Activated T-cell treated with anti-CD3 and anti-CD28 coated beads, Interleukin-2, amount 50 U/mL, for 24 hours (primary cell): ENCODE measurements at regions not wholly inside any gene's neighbourhood (a gene's known extent, or its start where the extent isn't known, plus 50 kb on each side); places are given as distances from the start of the nearest gene placed in this dataset.
"Not testable (repeated sequence)": the region's sequence is repeated elsewhere in the genome, so short reads cannot be mapped to it uniquely, and the experiment has no call there.

Experiments used
- DNase-seq: peaks from one replicate; pipeline ENCODE4 v3.0.0-alpha.2; 2020
- H3K27ac Mint-ChIP-seq: 2 replicates; pipeline ENCODE4 v1.8.0; 2020; ENCODE audit warnings: mild to moderate bottlenecking, mixed read lengths
- H3K27me3 Mint-ChIP-seq: 2 replicates; pipeline ENCODE4 v1.8.0; 2020; ENCODE audit warnings: mixed read lengths
- H3K36me3 Mint-ChIP-seq: 2 replicates; pipeline ENCODE4 v1.8.0; 2020; ENCODE audit warnings: low read depth, mixed read lengths
- H3K4me1 Mint-ChIP-seq: 2 replicates; pipeline ENCODE4 v1.8.0; 2020; ENCODE audit warnings: low read depth, mixed read lengths
- H3K4me3 Mint-ChIP-seq: 2 replicates; pipeline ENCODE4 v1.8.0; 2020; ENCODE audit warnings: mild to moderate bottlenecking, moderate library complexity, mixed read lengths
- H3K9me3 Mint-ChIP-seq: 2 replicates; pipeline ENCODE4 v1.8.0; 2020; ENCODE audit warnings: mixed read lengths

DNA sequence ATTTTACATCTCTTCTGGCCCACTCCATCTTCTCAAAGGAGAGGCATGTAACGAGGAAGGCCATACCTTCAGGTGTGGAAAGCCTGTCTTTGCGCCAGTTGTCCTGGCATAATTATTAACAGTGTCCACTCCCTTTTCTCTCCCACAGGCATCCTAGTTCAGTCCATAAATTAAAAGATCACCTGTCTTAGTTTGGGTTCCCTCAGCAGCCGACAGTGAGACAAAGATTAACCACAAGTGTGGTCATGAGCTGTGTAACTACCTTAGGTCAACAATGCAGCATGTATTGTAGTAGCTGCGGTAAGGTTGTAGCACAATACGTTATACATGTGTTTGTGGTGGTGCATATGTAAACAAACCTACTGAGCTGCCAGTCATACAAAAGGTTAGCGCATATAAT lies 103.3 kb upstream of the GALNT15 start:
- no peaks in the 10 kb centered on the region for H3K9me3 Mint-ChIP-seq
- no peak for DNase-seq
- no peak overlapping the region for H3K27ac Mint-ChIP-seq
- H3K4me1 Mint-ChIP-seq: no peaks in the 10 kb centered on the region
- H3K4me3 Mint-ChIP-seq: no peak overlapping the region
- no peaks in the 10 kb centered on the region for H3K27me3 Mint-ChIP-seq
- H3K36me3 Mint-ChIP-seq: no peaks in the 10 kb centered on the region

DNA sequence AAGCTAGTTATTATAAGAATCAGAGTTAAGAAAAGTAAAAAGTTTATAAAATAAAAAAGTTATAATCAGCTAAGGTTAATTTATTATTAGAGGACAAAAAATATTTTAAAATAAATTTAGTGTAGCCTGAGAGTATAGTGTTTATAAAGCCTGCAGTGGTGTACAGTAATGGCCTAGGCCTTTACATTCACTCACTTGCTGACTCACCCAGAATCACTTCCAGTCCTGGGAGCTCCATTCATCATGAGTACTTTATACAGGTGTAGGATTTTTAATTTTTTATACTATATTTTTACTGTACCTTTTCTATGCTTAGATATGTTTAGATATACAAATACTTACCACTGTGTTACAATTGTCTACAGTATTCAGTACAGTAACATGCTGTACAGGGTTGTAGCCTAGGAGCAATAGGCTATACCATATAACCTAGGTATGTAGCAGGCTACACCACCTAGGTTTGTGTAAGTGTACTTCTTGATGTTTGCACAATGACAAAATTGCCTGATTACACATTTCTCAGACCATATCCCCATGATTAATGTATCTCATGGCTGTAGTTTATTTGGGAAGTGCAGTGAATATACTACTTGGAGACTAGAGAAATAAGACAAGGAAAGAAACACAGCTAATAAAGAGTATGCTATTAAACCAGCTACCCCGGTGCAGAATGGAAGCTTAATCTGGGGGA lies 101.9 kb upstream of the GALNT15 start:
- no peak for DNase-seq
- Mint-ChIP-seq H3K9me3 (peaks cover 10% of the 10 kb centered on the region), H3K4me3 (no peak overlapping the region), H3K27ac (no peak overlapping the region), H3K27me3 (peaks cover 3% of the 10 kb centered on the region), H3K36me3 (no peaks in the 10 kb centered on the region), H3K4me1 (no peaks in the 10 kb centered on the region)

DNA sequence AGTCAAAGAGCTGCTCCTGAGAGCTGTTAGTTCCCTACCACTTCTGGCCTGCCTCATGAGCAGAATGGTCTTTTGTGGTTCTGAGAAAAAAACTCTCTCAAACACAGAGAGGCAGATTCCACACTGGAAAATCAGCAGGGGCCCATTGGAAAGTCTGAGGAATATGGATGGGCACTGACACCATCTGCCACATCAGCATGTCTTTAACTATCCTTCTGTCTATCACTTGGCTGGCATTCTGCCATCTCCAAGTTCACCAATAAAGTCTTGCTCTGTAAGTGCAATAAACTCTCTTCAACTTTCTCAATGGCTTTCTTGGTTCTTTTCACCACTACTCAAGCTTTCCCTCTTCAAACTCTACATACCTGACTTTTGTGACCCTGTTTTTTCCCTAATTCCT lies 101.3 kb upstream of the GALNT15 start:
- no peak for DNase-seq
- Mint-ChIP-seq H3K4me1 (no peaks in the 10 kb centered on the region), H3K4me3 (no peak overlapping the region), H3K27ac (no peak overlapping the region), H3K36me3 (no peaks in the 10 kb centered on the region), H3K9me3 (peaks cover 11% of the 10 kb centered on the region), H3K27me3 (peaks cover 6% of the 10 kb centered on the region)

DNA sequence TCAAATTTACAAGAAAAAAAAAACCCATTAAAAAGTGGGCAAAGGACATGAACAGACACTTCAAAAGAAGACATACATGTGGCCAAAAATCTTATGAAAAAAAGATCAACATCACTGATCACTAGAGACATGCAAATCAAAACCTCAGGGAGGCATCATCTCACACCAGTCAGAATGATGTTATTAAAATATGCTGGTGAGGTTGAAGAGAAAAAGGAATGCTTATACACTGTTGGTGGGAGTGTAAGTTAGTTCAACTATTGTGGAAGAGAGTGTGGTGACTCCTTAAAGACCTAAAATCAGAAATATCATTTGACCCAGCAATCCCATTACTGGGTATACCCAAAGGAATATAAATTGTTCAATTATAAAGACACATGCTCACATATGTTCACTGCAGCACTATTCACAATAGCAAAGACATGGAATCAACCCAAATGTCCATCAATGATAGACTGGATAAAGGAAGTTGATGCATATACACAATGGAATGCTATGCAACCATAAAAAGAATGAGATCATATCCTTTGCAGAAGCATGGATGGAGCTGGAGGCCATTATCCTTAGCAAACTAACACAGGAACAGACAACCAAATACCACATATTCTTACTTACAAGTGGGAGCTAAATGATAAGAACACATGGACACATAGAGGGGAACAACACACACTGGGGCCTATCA lies 100.3 kb upstream of the GALNT15 start:
- H3K36me3 Mint-ChIP-seq, H3K4me1 Mint-ChIP-seq, H3K27me3 Mint-ChIP-seq, DNase-seq, H3K4me3 Mint-ChIP-seq, H3K27ac Mint-ChIP-seq: not testable (repeated sequence)
- peaks cover 11% of the 10 kb centered on the region for H3K9me3 Mint-ChIP-seq

DNA sequence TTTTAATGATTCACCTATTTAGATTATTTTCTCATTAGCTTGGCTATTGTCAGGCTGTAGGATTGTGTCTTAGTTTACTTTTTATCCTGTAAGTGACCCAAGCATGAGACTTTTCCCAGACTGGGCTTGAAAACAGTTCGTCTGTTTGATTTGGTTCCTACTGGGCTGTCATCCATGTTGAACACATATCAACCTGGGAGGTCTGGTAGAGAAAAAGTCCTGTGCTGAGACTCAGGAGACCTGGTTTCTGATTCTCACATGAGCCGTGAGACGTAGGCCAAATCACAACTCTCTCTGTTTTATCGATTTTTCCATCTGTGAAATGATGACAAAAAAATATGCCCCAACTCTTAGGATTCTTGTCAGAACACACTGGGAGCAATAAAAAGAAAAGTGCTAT lies 98.8 kb upstream of the GALNT15 start:
- Mint-ChIP-seq H3K4me3 (no peak overlapping the region), H3K36me3 (no peaks in the 10 kb centered on the region), H3K4me1 (no peaks in the 10 kb centered on the region), H3K27me3 (peaks cover 9% of the 10 kb centered on the region), H3K9me3 (peaks cover 14% of the 10 kb centered on the region), H3K27ac (no peak overlapping the region)
- no peak for DNase-seq

DNA sequence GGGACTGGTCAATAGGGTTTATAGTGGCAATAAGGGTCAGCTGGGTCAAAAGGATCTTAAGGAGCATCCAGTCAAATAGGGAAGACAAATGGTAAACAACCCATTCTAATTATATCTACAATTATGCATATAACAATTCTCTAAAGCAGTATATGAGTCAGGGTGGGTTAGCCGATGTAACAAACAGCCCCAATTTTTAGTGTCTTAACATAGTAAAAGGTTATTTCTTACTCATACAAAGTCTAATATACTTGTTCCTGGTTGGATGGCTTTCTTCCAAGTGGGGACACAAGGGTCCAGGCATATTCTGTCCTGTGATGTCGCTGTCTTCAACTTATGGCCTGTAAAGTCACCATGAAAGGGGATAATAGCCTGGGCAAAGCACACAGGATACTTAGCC lies 97.9 kb upstream of the GALNT15 start:
- no peaks in the 10 kb centered on the region for H3K4me1 Mint-ChIP-seq
- H3K9me3 Mint-ChIP-seq: peaks cover 21% of the 10 kb centered on the region
- H3K36me3 Mint-ChIP-seq: no peaks in the 10 kb centered on the region
- DNase-seq: no peak
- H3K27ac Mint-ChIP-seq: no peak overlapping the region
- H3K27me3 Mint-ChIP-seq: peaks cover 11% of the 10 kb centered on the region
- H3K4me3 Mint-ChIP-seq: no peak overlapping the region

DNA sequence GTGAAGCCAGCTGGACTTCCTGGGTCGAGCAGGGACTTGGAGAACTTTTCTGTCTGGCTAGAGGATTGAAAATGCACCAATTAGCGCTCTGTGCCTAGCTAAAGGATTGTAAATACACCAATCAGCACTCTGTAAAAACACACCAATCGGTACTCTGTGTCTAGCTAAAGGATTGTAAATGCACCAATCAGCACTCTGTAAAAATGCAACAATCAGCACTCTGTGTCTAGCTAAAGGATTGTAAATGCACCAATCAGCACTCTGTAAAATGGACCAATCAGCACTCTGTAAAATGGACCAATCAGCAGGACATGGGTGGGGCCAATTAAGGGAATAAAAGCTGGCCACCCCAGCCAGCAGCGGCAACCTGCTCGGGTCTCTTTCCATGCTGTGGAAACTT lies 97.3 kb upstream of the GALNT15 start:
- not testable (repeated sequence) for DNase-seq, H3K27ac Mint-ChIP-seq, H3K36me3 Mint-ChIP-seq, H3K4me1 Mint-ChIP-seq, H3K4me3 Mint-ChIP-seq
- Mint-ChIP-seq H3K9me3 (peaks cover 25% of the 10 kb centered on the region), H3K27me3 (peaks cover 11% of the 10 kb centered on the region)

DNA sequence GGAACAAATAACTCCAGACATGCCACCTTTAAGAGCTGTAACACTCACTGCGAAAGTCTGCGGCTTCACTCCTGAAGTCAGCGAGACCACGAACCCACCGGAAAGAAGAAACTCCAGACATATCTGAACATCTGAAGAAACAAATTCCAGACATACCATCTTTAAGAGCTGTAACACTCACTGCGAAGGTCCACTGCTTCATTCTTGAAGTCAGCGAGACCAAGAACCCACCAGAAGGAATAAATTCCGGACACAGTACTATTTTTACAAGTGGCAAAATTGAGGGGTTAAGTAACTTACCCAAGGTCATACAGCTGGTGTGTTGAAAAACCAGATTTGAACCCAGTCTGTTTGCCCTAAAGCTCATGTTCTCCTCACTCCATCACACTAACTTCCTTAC lies 96.8 kb upstream of the GALNT15 start:
- not testable (repeated sequence) for H3K4me1 Mint-ChIP-seq, DNase-seq, H3K27ac Mint-ChIP-seq, H3K36me3 Mint-ChIP-seq, H3K4me3 Mint-ChIP-seq
- H3K27me3 Mint-ChIP-seq: peaks cover 11% of the 10 kb centered on the region
- H3K9me3 Mint-ChIP-seq: peaks cover 28% of the 10 kb centered on the region

DNA sequence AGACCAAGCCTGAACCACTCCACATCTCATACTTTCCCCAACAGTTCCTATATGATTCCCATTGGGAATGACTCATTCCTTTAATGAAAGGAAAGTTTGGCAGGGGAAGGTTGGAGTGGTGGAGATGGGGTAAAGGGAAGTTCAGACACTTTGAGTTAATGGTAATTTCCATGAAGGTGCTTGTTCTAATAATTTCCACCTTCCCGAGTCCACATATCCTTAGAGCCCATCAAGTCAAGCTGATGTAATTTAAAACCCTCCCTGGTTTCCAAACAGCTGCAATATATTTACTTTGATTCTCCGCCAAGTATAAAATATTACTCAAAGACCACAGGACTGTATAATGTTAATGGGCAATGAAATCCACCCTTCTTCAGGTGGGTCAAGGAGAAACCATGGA lies 95.0 kb upstream of the GALNT15 start:
- peaks cover 33% of the 10 kb centered on the region for H3K9me3 Mint-ChIP-seq
- no peaks in the 10 kb centered on the region for H3K36me3 Mint-ChIP-seq
- H3K4me1 Mint-ChIP-seq: no peaks in the 10 kb centered on the region
- peaks cover 11% of the 10 kb centered on the region for H3K27me3 Mint-ChIP-seq
- DNase-seq: no peak
- no peak overlapping the region for H3K27ac Mint-ChIP-seq
- H3K4me3 Mint-ChIP-seq: no peak overlapping the region

DNA sequence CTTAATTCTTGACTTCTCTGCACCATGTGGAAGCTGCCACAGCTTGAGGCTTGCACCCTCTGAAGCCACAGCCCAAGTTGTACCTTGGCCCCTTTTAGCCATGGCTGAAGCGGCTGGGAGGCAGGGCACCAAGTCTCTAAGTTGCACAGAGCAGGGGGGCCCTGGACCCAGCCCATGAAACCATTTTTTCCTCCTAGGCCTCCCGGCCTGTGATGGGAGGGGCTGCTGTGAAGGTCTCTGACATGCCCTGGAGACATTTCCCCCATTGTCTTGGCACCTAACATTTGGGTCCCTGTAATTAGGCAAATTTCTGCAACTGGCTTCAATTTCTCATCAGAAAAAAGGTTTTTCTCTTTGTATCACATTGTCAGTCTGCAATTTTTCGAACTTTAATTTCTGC lies 92.8 kb upstream of the GALNT15 start:
- no peaks in the 10 kb centered on the region for H3K4me1 Mint-ChIP-seq
- DNase-seq: no peak
- peaks cover 15% of the 10 kb centered on the region for H3K27me3 Mint-ChIP-seq
- no peak overlapping the region for H3K4me3 Mint-ChIP-seq
- peaks cover 30% of the 10 kb centered on the region for H3K9me3 Mint-ChIP-seq
- H3K27ac Mint-ChIP-seq: no peak overlapping the region
- no peaks in the 10 kb centered on the region for H3K36me3 Mint-ChIP-seq

DNA sequence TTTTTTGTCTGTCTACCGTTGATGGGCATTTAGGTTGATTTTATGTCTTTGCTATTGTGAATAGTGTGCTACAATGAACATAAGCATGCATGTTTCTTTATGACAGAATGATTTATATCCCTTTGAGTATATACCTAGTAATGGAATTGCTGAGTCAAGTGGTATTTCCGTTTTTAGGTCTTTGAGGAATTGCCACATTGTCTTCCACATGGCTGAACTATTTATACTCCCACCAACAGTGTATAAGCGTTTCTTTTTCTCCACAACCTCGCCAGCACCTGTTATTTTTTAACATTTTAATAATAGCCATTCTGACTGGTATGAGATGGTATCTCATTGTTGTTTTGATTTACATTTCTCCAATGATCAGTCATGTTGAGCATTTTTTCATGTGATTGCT lies 89.6 kb upstream of the GALNT15 start:
- Mint-ChIP-seq H3K4me3 (no peak overlapping the region), H3K36me3 (no peaks in the 10 kb centered on the region), H3K4me1 (no peaks in the 10 kb centered on the region), H3K27ac (no peak overlapping the region), H3K27me3 (peaks cover 8% of the 10 kb centered on the region), H3K9me3 (peaks cover 21% of the 10 kb centered on the region)
- DNase-seq: no peak

DNA sequence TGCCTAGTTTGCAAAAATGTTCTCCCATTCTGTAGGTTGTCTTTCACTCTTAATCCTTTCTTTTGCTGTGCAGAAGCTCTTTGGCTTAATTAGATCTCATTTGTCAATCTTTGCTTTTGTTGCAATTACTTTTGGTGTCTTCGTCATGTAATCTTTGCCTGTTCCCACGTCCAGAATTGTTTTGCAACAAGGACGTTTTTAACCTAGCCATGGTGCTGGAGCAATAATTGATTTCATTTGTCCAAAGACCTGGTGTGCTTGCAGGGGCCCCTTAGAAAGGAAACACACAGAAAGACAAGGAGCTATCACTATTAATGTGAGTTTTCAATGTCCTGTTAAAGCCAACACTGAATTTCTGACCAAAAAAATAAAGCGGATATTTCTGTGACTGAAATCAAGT lies 89.1 kb upstream of the GALNT15 start:
- DNase-seq: no peak
- Mint-ChIP-seq H3K27me3 (peaks cover 8% of the 10 kb centered on the region), H3K36me3 (no peaks in the 10 kb centered on the region), H3K4me1 (no peaks in the 10 kb centered on the region), H3K9me3 (peaks cover 21% of the 10 kb centered on the region), H3K27ac (no peak overlapping the region), H3K4me3 (no peak overlapping the region)

DNA sequence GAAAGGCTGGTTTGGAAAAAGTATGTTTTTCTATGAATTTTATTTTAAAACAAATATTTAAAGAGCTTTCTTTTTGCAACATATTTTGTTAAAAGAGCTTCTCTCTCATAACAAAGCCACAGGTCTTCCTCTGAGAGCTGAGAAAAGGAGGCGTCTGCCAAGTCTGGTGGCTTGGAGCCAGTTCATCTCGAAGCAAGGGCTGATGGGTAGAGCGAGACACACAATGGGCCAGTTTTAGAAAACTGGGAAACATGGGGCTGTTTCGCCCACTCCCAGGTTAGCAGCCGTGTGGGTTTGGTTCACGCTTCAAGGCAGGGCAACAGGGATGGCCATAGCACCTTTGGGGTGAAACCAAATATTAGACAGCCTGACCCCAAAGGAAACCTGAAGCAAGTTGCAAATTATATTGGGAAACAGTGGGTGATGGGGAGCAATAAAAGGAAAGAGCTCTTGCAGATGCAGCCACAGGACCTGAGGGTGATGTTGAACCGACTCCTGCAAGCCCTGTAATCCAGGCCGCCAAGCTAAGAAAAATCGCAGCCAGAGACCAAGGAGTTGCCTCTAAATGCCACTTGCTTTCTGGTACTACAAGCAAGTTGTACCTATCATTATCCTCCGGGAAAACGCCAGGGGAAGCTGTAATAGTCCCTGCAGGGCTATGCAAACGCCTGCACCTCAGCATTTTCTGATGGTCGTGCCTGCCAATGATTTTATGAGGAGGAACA lies 88.4 kb upstream of the GALNT15 start:
- no peaks in the 10 kb centered on the region for H3K36me3 Mint-ChIP-seq
- H3K4me3 Mint-ChIP-seq: no peak overlapping the region
- DNase-seq: no peak
- H3K27ac Mint-ChIP-seq: no peak overlapping the region
- H3K9me3 Mint-ChIP-seq: peaks cover 14% of the 10 kb centered on the region
- peaks cover 4% of the 10 kb centered on the region for H3K27me3 Mint-ChIP-seq
- H3K4me1 Mint-ChIP-seq: no peaks in the 10 kb centered on the region

DNA sequence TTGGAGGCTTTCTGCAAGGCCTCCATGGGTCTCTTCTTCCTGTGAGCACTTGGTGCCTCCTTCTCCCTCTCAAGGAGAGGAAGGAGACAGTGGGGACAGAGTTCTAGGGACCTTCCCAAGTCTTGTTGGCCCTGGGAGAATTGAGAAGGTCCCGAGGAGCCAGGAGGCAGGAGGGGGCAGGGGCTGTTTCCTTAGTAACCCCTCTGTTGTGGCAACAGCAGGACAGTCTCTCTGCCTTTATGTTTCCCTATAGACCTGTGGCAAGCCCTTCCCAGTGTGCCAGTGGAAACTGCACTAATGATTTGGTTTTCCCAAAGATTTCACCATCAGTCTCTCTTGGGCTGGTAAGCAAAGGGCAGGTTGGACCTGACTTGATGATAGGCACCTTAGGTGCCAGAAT lies 87.8 kb upstream of the GALNT15 start:
- DNase-seq: no peak

DNA sequence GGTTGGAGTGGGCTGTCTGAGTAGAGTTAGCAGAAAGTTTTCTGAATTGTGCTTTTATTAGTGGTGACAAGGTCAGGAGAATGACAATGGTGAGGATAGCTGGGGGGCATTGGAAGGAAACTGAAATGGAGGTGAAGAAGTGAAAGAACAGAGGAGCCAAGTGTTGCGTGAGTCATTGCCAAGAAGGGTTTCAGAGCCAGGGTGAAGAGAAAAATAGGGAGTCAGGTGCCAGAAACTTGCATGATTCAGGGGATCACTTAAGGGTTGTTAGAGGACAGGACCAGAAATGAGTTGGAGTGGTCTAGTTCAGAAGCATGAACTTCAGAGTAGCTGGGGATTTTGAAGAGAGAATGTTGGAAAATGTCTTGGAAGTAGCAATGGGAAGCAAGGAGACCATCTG lies 86.0 kb upstream of the GALNT15 start:
- no peak for DNase-seq
- Mint-ChIP-seq H3K27me3 (peaks cover 6% of the 10 kb centered on the region), H3K27ac (no peak overlapping the region), H3K4me3 (no peak overlapping the region), H3K4me1 (no peaks in the 10 kb centered on the region), H3K9me3 (no peaks in the 10 kb centered on the region), H3K36me3 (no peaks in the 10 kb centered on the region)

More for the DNA sequence above, 87.8 kb upstream of the GALNT15 start:
- H3K36me3 Mint-ChIP-seq: no peaks in the 10 kb centered on the region
- peaks cover 12% of the 10 kb centered on the region for H3K9me3 Mint-ChIP-seq
- H3K27me3 Mint-ChIP-seq: peaks cover 6% of the 10 kb centered on the region
- H3K4me1 Mint-ChIP-seq: no peaks in the 10 kb centered on the region
- no peak overlapping the region for H3K27ac Mint-ChIP-seq
- no peak overlapping the region for H3K4me3 Mint-ChIP-seq
